ENCODE measurements at regions not wholly inside any gene's neighbourhood (a gene's known extent, or its start where the extent isn't known, plus 50 kb on each side); places are given as distances from the start of the nearest gene placed in this dataset.

- Histone ChIP-seq H3K9ac (no peak overlapping the region), H3K27ac (no peak overlapping the region), H2AFZ (no peak overlapping the region), H3K4me3 (ENCODE audit: low read depth, low read length) (no peak overlapping the region), H3K79me2 (no peaks in the 10 kb centered on the region), H3K9me3 (ENCODE audit: control insufficient read depth, low read length) (no peaks in the 10 kb centered on the region), H3K36me3 (ENCODE audit: control insufficient read depth, insufficient read depth, low read length) (no peaks in the 10 kb centered on the region), H3K27me3 (ENCODE audit: control insufficient read depth, insufficient read depth, low read length) (no peaks in the 10 kb centered on the region), H3K4me2 (ENCODE audit: low read length) (no peak overlapping the region), H3K4me1 (no peaks in the 10 kb centered on the region)
- TF ChIP-seq CTCF (IDR thresholded peaks at IDR 0.05), result no peak
Observed at GRCh38 chr4:14671146-14671545, 331.1 kb upstream of the CPEB2 start.

GRCh38 chr4:14675279-14675985, 326.8 kb upstream of the CPEB2 start:
- no peaks in the 10 kb centered on the region for H3K4me1 ChIP-seq
- no peaks in the 10 kb centered on the region for H3K9me3 ChIP-seq (ENCODE audit: control insufficient read depth, low read length)
- H3K4me3 ChIP-seq (ENCODE audit: low read depth, low read length), result no peak overlapping the region
- H2AFZ ChIP-seq, result no peak overlapping the region
- TF ChIP-seq CTCF (IDR thresholded peaks at IDR 0.05), result no peak
- no peak overlapping the region for H3K4me2 ChIP-seq (ENCODE audit: low read length)
- H3K9ac ChIP-seq, result no peak overlapping the region
- H3K36me3 ChIP-seq (ENCODE audit: control insufficient read depth, insufficient read depth, low read length), result no peaks in the 10 kb centered on the region
- H3K79me2 ChIP-seq, result no peaks in the 10 kb centered on the region
- H3K27ac ChIP-seq, result no peak overlapping the region
- H3K27me3 ChIP-seq (ENCODE audit: control insufficient read depth, insufficient read depth, low read length), result no peaks in the 10 kb centered on the region

GRCh38 chr4:14679906-14680305, 322.4 kb upstream of the CPEB2 start:
- no peak for TF ChIP-seq CTCF (IDR thresholded peaks at IDR 0.05)
- H3K4me1 ChIP-seq, result no peaks in the 10 kb centered on the region
- no peaks in the 10 kb centered on the region for H3K27me3 ChIP-seq (ENCODE audit: control insufficient read depth, insufficient read depth, low read length)
- no peak overlapping the region for H2AFZ ChIP-seq
- no peaks in the 10 kb centered on the region for H3K36me3 ChIP-seq (ENCODE audit: control insufficient read depth, insufficient read depth, low read length)
- no peak overlapping the region for H3K4me3 ChIP-seq (ENCODE audit: low read depth, low read length)
- H3K9me3 ChIP-seq (ENCODE audit: control insufficient read depth, low read length), result no peaks in the 10 kb centered on the region
- no peak overlapping the region for H3K27ac ChIP-seq
- H3K79me2 ChIP-seq, result no peaks in the 10 kb centered on the region
- H3K4me2 ChIP-seq (ENCODE audit: low read length), result no peak overlapping the region
- no peak overlapping the region for H3K9ac ChIP-seq

GRCh38 chr4:14681330-14681729, 321.0 kb upstream of the CPEB2 start:
- no peak for TF ChIP-seq CTCF (IDR thresholded peaks at IDR 0.05)
- Histone ChIP-seq H3K4me3 (ENCODE audit: low read depth, low read length) (no peak overlapping the region), H3K36me3 (ENCODE audit: control insufficient read depth, insufficient read depth, low read length) (no peaks in the 10 kb centered on the region), H3K9ac (no peak overlapping the region), H2AFZ (no peak overlapping the region), H3K79me2 (no peaks in the 10 kb centered on the region), H3K27me3 (ENCODE audit: control insufficient read depth, insufficient read depth, low read length) (no peaks in the 10 kb centered on the region), H3K4me2 (ENCODE audit: low read length) (no peak overlapping the region), H3K27ac (no peak overlapping the region), H3K9me3 (ENCODE audit: control insufficient read depth, low read length) (no peaks in the 10 kb centered on the region), H3K4me1 (no peaks in the 10 kb centered on the region)

- no peaks in the 10 kb centered on the region for H3K4me1 ChIP-seq
- no peaks in the 10 kb centered on the region for H3K27me3 ChIP-seq (ENCODE audit: control insufficient read depth, insufficient read depth, low read length)
- H3K27ac ChIP-seq, result no peak overlapping the region
- no peak overlapping the region for H3K4me2 ChIP-seq (ENCODE audit: low read length)
- H3K9ac ChIP-seq, result no peak overlapping the region
- no peaks in the 10 kb centered on the region for H3K79me2 ChIP-seq
- H3K36me3 ChIP-seq (ENCODE audit: control insufficient read depth, insufficient read depth, low read length), result no peaks in the 10 kb centered on the region
- no peak overlapping the region for H2AFZ ChIP-seq
- H3K9me3 ChIP-seq (ENCODE audit: control insufficient read depth, low read length), result no peaks in the 10 kb centered on the region
- H3K4me3 ChIP-seq (ENCODE audit: low read depth, low read length), result no peak overlapping the region
- no peak for TF ChIP-seq CTCF (IDR thresholded peaks at IDR 0.05)
Observed at GRCh38 chr4:14693728-14694127, 308.6 kb upstream of the CPEB2 start.
